ENCODE measurements at regions not wholly inside any gene's neighbourhood (a gene's known extent, or its start where the extent isn't known, plus 50 kb on each side); places are given as distances from the start of the nearest gene placed in this dataset.

- Histone ChIP-seq H3K27ac (ENCODE audit: insufficient read depth, low read length, poor library complexity, severe bottlenecking) (no peak overlapping the region), H3K9me3 (ENCODE audit: control insufficient read depth in 2 of 2, low read length in 2 of 2) (peaks cover 0 to under 1% of the 10 kb centered on the region in 2 experiments), H3K4me3 (ENCODE audit: low read depth, low read length) (no peak overlapping the region), H3K27me3 (ENCODE audit: control insufficient read depth, insufficient read depth, low read length) (no peaks in the 10 kb centered on the region), H3K36me3 (ENCODE audit: control insufficient read depth, insufficient read depth, low read length) (no peaks in the 10 kb centered on the region), H3K4me1 (ENCODE audit: control insufficient read depth, insufficient read depth, low read length, poor library complexity, severe bottlenecking) (no peaks in the 10 kb centered on the region)
- Mint-ChIP-seq H3K4me1 (no peaks in the 10 kb centered on the region), H3K27ac (no peak overlapping the region), H3K27me3 (peaks cover 22% of the 10 kb centered on the region), H3K36me3 (no peaks in the 10 kb centered on the region), H3K9me3 (peaks cover 0 to 2% (median 0%) of the 10 kb centered on the region in 7 donors), H3K4me3 (no peak overlapping the region)
- DNase-seq, result no peak
- ATAC-seq (ENCODE audit: low read depth in 2 of 2), result no peak
These were observed 234.0 kb downstream of the SNX13 start for GRCh38 chr7:17706275-17706674.

- Histone ChIP-seq H3K27ac (ENCODE audit: insufficient read depth, low read length, poor library complexity, severe bottlenecking) (no peak overlapping the region), H3K36me3 (ENCODE audit: control insufficient read depth, insufficient read depth, low read length) (no peaks in the 10 kb centered on the region), H3K4me1 (ENCODE audit: control insufficient read depth, insufficient read depth, low read length, poor library complexity, severe bottlenecking) (no peaks in the 10 kb centered on the region), H3K27me3 (ENCODE audit: control insufficient read depth, insufficient read depth, low read length) (no peaks in the 10 kb centered on the region), H3K4me3 (ENCODE audit: low read depth, low read length) (no peak overlapping the region), H3K9me3 (ENCODE audit: control insufficient read depth in 2 of 2, low read length in 2 of 2) (no peaks in the 10 kb centered on the region)
- ATAC-seq (ENCODE audit: low read depth in 2 of 2) (peak in 1 of 2 donors; percentile 47), DNase-seq (peak in 2 of 3 donors; percentile 8 to 66)
- Mint-ChIP-seq H3K4me3 (no peak overlapping the region), H3K9me3 (no peaks in the 10 kb centered on the region), H3K4me1 (no peaks in the 10 kb centered on the region), H3K27ac (no peak overlapping the region), H3K27me3 (peaks cover 18% of the 10 kb centered on the region), H3K36me3 (no peaks in the 10 kb centered on the region)
These were observed 233.6 kb downstream of the SNX13 start for GRCh38 chr7:17706734-17707133.

- ATAC-seq (ENCODE audit: low read depth in 2 of 2), result no peak
- no peak overlapping the region for H3K27ac Mint-ChIP-seq
- Histone ChIP-seq H3K4me1 (ENCODE audit: control insufficient read depth, insufficient read depth, low read length, poor library complexity, severe bottlenecking) (no peaks in the 10 kb centered on the region), H3K27ac (ENCODE audit: insufficient read depth, low read length, poor library complexity, severe bottlenecking) (no peak overlapping the region), H3K9me3 (ENCODE audit: control insufficient read depth in 2 of 2, low read length in 2 of 2) (no peaks in the 10 kb centered on the region), H3K4me3 (ENCODE audit: low read depth, low read length) (no peak overlapping the region), H3K27me3 (ENCODE audit: control insufficient read depth, insufficient read depth, low read length) (no peaks in the 10 kb centered on the region), H3K36me3 (ENCODE audit: control insufficient read depth, insufficient read depth, low read length) (no peaks in the 10 kb centered on the region)
- no peak overlapping the region for H3K4me3 Mint-ChIP-seq
- H3K27me3 Mint-ChIP-seq, result peaks cover 5% of the 10 kb centered on the region
- no peaks in the 10 kb centered on the region for H3K36me3 Mint-ChIP-seq
- H3K4me1 Mint-ChIP-seq, result no peaks in the 10 kb centered on the region
- DNase-seq, result no peak
- H3K9me3 Mint-ChIP-seq, result peaks cover 0 to 2% (median 0%) of the 10 kb centered on the region in 7 donors
These were observed 231.2 kb downstream of the SNX13 start for GRCh38 chr7:17709127-17709526.

- no peaks in the 10 kb centered on the region for H3K36me3 Mint-ChIP-seq
- H3K9me3 Mint-ChIP-seq, result peaks cover 0 to 2% (median 0%) of the 10 kb centered on the region in 7 donors
- peaks cover 6% of the 10 kb centered on the region for H3K27me3 Mint-ChIP-seq
- H3K27ac Mint-ChIP-seq, result no peak overlapping the region
- Histone ChIP-seq H3K27me3 (ENCODE audit: control insufficient read depth, insufficient read depth, low read length) (no peaks in the 10 kb centered on the region), H3K27ac (ENCODE audit: insufficient read depth, low read length, poor library complexity, severe bottlenecking) (no peak overlapping the region), H3K4me1 (ENCODE audit: control insufficient read depth, insufficient read depth, low read length, poor library complexity, severe bottlenecking) (no peaks in the 10 kb centered on the region), H3K4me3 (ENCODE audit: low read depth, low read length) (no peak overlapping the region), H3K9me3 (ENCODE audit: control insufficient read depth in 2 of 2, low read length in 2 of 2) (no peaks in the 10 kb centered on the region), H3K36me3 (ENCODE audit: control insufficient read depth, insufficient read depth, low read length) (no peaks in the 10 kb centered on the region)
- H3K4me1 Mint-ChIP-seq, result no peaks in the 10 kb centered on the region
- no peak for DNase-seq
- H3K4me3 Mint-ChIP-seq, result no peak overlapping the region
- ATAC-seq (ENCODE audit: low read depth in 2 of 2), result no peak
These were observed 230.7 kb downstream of the SNX13 start for GRCh38 chr7:17709599-17709998.

GRCh38 chr7:17710312-17710711 lies 230.0 kb downstream of the SNX13 start:
- Histone ChIP-seq H3K4me1 (ENCODE audit: control insufficient read depth, insufficient read depth, low read length, poor library complexity, severe bottlenecking) (no peaks in the 10 kb centered on the region), H3K36me3 (ENCODE audit: control insufficient read depth, insufficient read depth, low read length) (no peaks in the 10 kb centered on the region), H3K27ac (ENCODE audit: insufficient read depth, low read length, poor library complexity, severe bottlenecking) (no peak overlapping the region), H3K27me3 (ENCODE audit: control insufficient read depth, insufficient read depth, low read length) (no peaks in the 10 kb centered on the region), H3K4me3 (ENCODE audit: low read depth, low read length) (no peak overlapping the region), H3K9me3 (ENCODE audit: control insufficient read depth in 2 of 2, low read length in 2 of 2) (no peaks in the 10 kb centered on the region)
- H3K27ac Mint-ChIP-seq, result no peak overlapping the region
- no peaks in the 10 kb centered on the region for H3K36me3 Mint-ChIP-seq
- DNase-seq (no peak), ATAC-seq (ENCODE audit: low read depth in 2 of 2) (no peak)
- H3K4me3 Mint-ChIP-seq, result no peak overlapping the region
- H3K27me3 Mint-ChIP-seq, result peaks cover 9% of the 10 kb centered on the region
- no peaks in the 10 kb centered on the region for H3K4me1 Mint-ChIP-seq
- H3K9me3 Mint-ChIP-seq, result peaks cover 0 to 2% (median 0%) of the 10 kb centered on the region in 7 donors

- H3K36me3 Mint-ChIP-seq, result no peaks in the 10 kb centered on the region
- H3K4me3 ChIP-seq (ENCODE audit: low read depth, low read length), result no peak overlapping the region
- no peaks in the 10 kb centered on the region for H3K4me1 ChIP-seq (ENCODE audit: control insufficient read depth, insufficient read depth, low read length, poor library complexity, severe bottlenecking)
- no peak overlapping the region for H3K27ac Mint-ChIP-seq
- no peaks in the 10 kb centered on the region for H3K27me3 ChIP-seq (ENCODE audit: control insufficient read depth, insufficient read depth, low read length)
- no peaks in the 10 kb centered on the region for H3K4me1 Mint-ChIP-seq
- H3K27ac ChIP-seq (ENCODE audit: insufficient read depth, low read length, poor library complexity, severe bottlenecking), result no peak overlapping the region
- no peaks in the 10 kb centered on the region for H3K36me3 ChIP-seq (ENCODE audit: control insufficient read depth, insufficient read depth, low read length)
- peaks cover 9% of the 10 kb centered on the region for H3K27me3 Mint-ChIP-seq
- ATAC-seq (ENCODE audit: low read depth in 2 of 2) (no peak), DNase-seq (no peak)
- peaks cover 0 to 2% (median 0%) of the 10 kb centered on the region in 7 donors for H3K9me3 Mint-ChIP-seq
- no peak overlapping the region for H3K4me3 Mint-ChIP-seq
- no peaks in the 10 kb centered on the region for H3K9me3 ChIP-seq (ENCODE audit: control insufficient read depth in 2 of 2, low read length in 2 of 2)
These were observed 226.7 kb downstream of the SNX13 start for GRCh38 chr7:17713584-17713983.

- no peak overlapping the region for H3K27ac Mint-ChIP-seq
- peaks cover 0 to 2% (median 0%) of the 10 kb centered on the region in 7 donors for H3K9me3 Mint-ChIP-seq
- Histone ChIP-seq H3K36me3 (ENCODE audit: control insufficient read depth, insufficient read depth, low read length) (no peaks in the 10 kb centered on the region), H3K4me3 (ENCODE audit: low read depth, low read length) (no peak overlapping the region), H3K9me3 (ENCODE audit: control insufficient read depth in 2 of 2, low read length in 2 of 2) (no peaks in the 10 kb centered on the region), H3K27me3 (ENCODE audit: control insufficient read depth, insufficient read depth, low read length) (no peaks in the 10 kb centered on the region), H3K27ac (ENCODE audit: insufficient read depth, low read length, poor library complexity, severe bottlenecking) (no peak overlapping the region), H3K4me1 (ENCODE audit: control insufficient read depth, insufficient read depth, low read length, poor library complexity, severe bottlenecking) (no peaks in the 10 kb centered on the region)
- no peaks in the 10 kb centered on the region for H3K4me1 Mint-ChIP-seq
- peaks cover 9% of the 10 kb centered on the region for H3K27me3 Mint-ChIP-seq
- DNase-seq, result no peak
- H3K36me3 Mint-ChIP-seq, result no peaks in the 10 kb centered on the region
- ATAC-seq (ENCODE audit: low read depth in 2 of 2), result no peak
- H3K4me3 Mint-ChIP-seq, result peak overlapping the region in 1 of 4 donors; percentile 35
These were observed 223.5 kb downstream of the SNX13 start for GRCh38 chr7:17716816-17717215.

GRCh38 chr7:17719998-17720397 lies 220.3 kb downstream of the SNX13 start:
- Mint-ChIP-seq H3K4me3 (no peak overlapping the region), H3K4me1 (no peaks in the 10 kb centered on the region), H3K27me3 (peaks cover 7% of the 10 kb centered on the region), H3K9me3 (peaks cover 0 to 2% (median 0%) of the 10 kb centered on the region in 7 donors), H3K36me3 (no peaks in the 10 kb centered on the region), H3K27ac (no peak overlapping the region)
- Histone ChIP-seq H3K4me1 (ENCODE audit: control insufficient read depth, insufficient read depth, low read length, poor library complexity, severe bottlenecking) (no peaks in the 10 kb centered on the region), H3K9me3 (ENCODE audit: control insufficient read depth in 2 of 2, low read length in 2 of 2) (no peaks in the 10 kb centered on the region), H3K27ac (ENCODE audit: insufficient read depth, low read length, poor library complexity, severe bottlenecking) (no peak overlapping the region), H3K27me3 (ENCODE audit: control insufficient read depth, insufficient read depth, low read length) (no peaks in the 10 kb centered on the region), H3K4me3 (ENCODE audit: low read depth, low read length) (no peak overlapping the region), H3K36me3 (ENCODE audit: control insufficient read depth, insufficient read depth, low read length) (no peaks in the 10 kb centered on the region)
- DNase-seq (no peak), ATAC-seq (ENCODE audit: low read depth in 2 of 2) (no peak)
